ENCODE measurements at regions not wholly inside any gene's neighbourhood (a gene's known extent, or its start where the extent isn't known, plus 50 kb on each side); places are given as distances from the start of the nearest gene placed in this dataset.

DNA sequence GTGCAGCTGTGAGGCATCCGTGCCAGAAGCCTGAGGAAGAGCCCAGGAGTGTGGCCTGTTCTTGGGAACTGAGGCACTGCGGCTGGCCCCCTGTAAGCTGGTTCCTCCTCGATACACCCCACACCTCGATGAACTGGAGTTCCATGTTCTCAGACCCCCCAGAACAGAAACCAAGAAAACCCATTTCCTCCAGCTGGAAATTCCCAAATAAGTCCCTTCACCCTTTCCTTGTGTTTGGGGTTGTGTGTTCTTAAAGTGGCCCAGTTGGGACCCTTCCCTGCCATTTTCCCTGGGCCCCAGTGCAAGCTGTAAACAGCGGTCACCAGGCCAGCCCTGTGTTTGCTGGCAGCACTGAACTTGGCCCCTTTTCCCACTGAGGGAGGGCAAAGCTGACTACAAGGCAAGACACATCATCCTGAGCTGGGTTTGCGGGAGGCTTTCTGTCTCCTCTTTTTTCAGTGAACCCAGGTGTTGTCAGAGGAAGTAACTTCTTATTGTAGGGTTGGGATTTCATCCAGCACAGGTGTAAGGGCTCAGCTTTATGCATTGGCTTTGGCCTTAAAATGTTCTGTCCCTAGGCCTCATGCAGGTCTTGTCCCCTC, 60.1 kb upstream of the MPEG1 start:
- no peak for TF ChIP-seq TOX (CRISPR knock-in tag; IDR thresholded peaks at IDR 0.05; ENCODE audit: borderline replicate concordance)
- TF ChIP-seq ZC3H10 (CRISPR knock-in tag; IDR thresholded peaks at IDR 0.05): no peak
- no peak for TF ChIP-seq ZNF70 (CRISPR knock-in tag; IDR thresholded peaks at IDR 0.05)
